ENCODE measurements at regions not wholly inside any gene's neighbourhood (a gene's known extent, or its start where the extent isn't known, plus 50 kb on each side); places are given as distances from the start of the nearest gene placed in this dataset.

GRCh38 chr2:181771356-181771755 lies 91.0 kb upstream of the NEUROD1 start:
- no peak overlapping the region for H3K27ac ChIP-seq (ENCODE audit: low read depth, low read length)
- no peak overlapping the region for H3K4me3 ChIP-seq (ENCODE audit: low read length)
- no peak overlapping the region for H3K9ac ChIP-seq (ENCODE audit: low read depth, low read length)
- H3K4me1 ChIP-seq (ENCODE audit: insufficient read depth, low read length): no peaks in the 10 kb centered on the region
- H3K27me3 ChIP-seq (ENCODE audit: insufficient read depth, low read length): no peaks in the 10 kb centered on the region
- WGBS: 93% methylated on average over 2 of the region's 2 CpGs
- H3K9me3 ChIP-seq (ENCODE audit: insufficient read depth, low read depth, low read length): no peaks in the 10 kb centered on the region
- H3K36me3 ChIP-seq (ENCODE audit: insufficient read depth, low read length): no peaks in the 10 kb centered on the region

- no peaks in the 10 kb centered on the region for H3K27me3 ChIP-seq (ENCODE audit: insufficient read depth, low read length)
- H3K36me3 ChIP-seq (ENCODE audit: insufficient read depth, low read length): no peaks in the 10 kb centered on the region
- no peaks in the 10 kb centered on the region for H3K9me3 ChIP-seq (ENCODE audit: insufficient read depth, low read depth, low read length)
- H3K27ac ChIP-seq (ENCODE audit: low read depth, low read length): no peak overlapping the region
- no peak overlapping the region for H3K9ac ChIP-seq (ENCODE audit: low read depth, low read length)
- no peaks in the 10 kb centered on the region for H3K4me1 ChIP-seq (ENCODE audit: insufficient read depth, low read length)
- H3K4me3 ChIP-seq (ENCODE audit: low read length): no peak overlapping the region
- WGBS: 90% methylated on average over 4 of the region's 4 CpGs
Measured at GRCh38 chr2:181772334-181772733, 92.0 kb upstream of the NEUROD1 start.

- no peaks in the 10 kb centered on the region for H3K36me3 ChIP-seq (ENCODE audit: insufficient read depth, low read length)
- no peak overlapping the region for H3K27ac ChIP-seq (ENCODE audit: low read depth, low read length)
- WGBS: 88% methylated on average over 1 of the region's 1 CpG
Measured at GRCh38 chr2:181772777-181773176, 92.5 kb upstream of the NEUROD1 start.

GRCh38 chr2:181774685-181775084 lies 94.4 kb upstream of the NEUROD1 start:
- H3K9ac ChIP-seq (ENCODE audit: low read depth, low read length): no peak overlapping the region
- WGBS: 95% methylated on average over 3 of the region's 4 CpGs
- H3K27ac ChIP-seq (ENCODE audit: low read depth, low read length): no peak overlapping the region
- H3K36me3 ChIP-seq (ENCODE audit: insufficient read depth, low read length): no peaks in the 10 kb centered on the region
- H3K27me3 ChIP-seq (ENCODE audit: insufficient read depth, low read length): no peaks in the 10 kb centered on the region
- H3K4me1 ChIP-seq (ENCODE audit: insufficient read depth, low read length): peaks cover under 1% of the 10 kb centered on the region; the same call in 1 of the 2 replicates
- H3K9me3 ChIP-seq (ENCODE audit: insufficient read depth, low read depth, low read length): no peaks in the 10 kb centered on the region
- H3K4me3 ChIP-seq (ENCODE audit: low read length): no peak overlapping the region

More at GRCh38 chr2:181772777-181773176, 92.5 kb upstream of the NEUROD1 start:
- H3K4me3 ChIP-seq (ENCODE audit: low read length): no peak overlapping the region
- H3K9ac ChIP-seq (ENCODE audit: low read depth, low read length): no peak overlapping the region
- no peaks in the 10 kb centered on the region for H3K4me1 ChIP-seq (ENCODE audit: insufficient read depth, low read length)
- H3K9me3 ChIP-seq (ENCODE audit: insufficient read depth, low read depth, low read length): no peaks in the 10 kb centered on the region
- no peaks in the 10 kb centered on the region for H3K27me3 ChIP-seq (ENCODE audit: insufficient read depth, low read length)

DNA sequence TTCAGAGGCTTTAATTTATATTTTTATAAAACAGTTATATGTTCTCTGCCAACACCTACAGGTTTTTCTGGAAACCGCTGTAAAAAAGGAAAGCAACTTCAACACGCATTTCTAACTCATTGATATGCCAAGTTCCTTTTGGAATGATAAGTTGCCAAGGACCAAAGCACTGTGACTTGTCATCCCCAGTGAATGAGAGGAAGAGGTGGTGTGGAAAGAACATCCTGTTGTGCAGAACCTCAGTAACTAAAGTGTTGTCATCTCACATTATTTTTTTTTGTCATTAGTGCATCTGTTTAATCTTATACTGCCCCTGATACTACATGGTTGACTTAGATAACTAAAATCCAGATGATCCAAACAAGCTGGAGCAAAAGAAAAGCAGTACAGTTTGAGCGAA lies 96.0 kb upstream of the NEUROD1 start:
- peaks cover 13% of the 10 kb centered on the region; the same call in 1 of the 2 replicates for H3K4me1 ChIP-seq (ENCODE audit: insufficient read depth, low read length)
- H3K27ac ChIP-seq (ENCODE audit: low read depth, low read length): no peak overlapping the region
- H3K27me3 ChIP-seq (ENCODE audit: insufficient read depth, low read length): no peaks in the 10 kb centered on the region
- H3K9me3 ChIP-seq (ENCODE audit: insufficient read depth, low read depth, low read length): no peaks in the 10 kb centered on the region
- H3K36me3 ChIP-seq (ENCODE audit: insufficient read depth, low read length): no peaks in the 10 kb centered on the region
- no peak overlapping the region for H3K9ac ChIP-seq (ENCODE audit: low read depth, low read length)
- WGBS: 85% methylated on average over 3 of the region's 3 CpGs
- H3K4me3 ChIP-seq (ENCODE audit: low read length): no peak overlapping the region

DNA sequence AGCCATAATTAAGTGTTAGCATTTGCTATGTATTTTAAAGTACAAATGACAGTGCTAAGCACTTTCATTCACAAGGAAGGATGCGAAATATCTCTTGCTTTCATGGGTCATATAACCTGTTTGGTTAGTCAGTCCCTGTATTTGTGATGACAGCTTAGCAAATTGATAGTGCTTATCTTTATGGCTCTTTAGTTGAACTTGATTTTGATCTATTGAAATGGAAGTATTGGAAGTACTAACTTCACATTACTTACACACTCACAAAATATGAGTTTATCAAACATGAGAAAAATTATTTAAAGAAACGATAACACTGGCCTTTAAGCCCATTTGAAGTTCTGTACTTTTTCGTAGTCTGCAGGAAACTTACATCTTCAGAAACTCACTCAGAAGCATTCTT lies 97.4 kb upstream of the NEUROD1 start:
- 94% methylated on average over 3 of the region's 3 CpGs for WGBS
- no peaks in the 10 kb centered on the region for H3K9me3 ChIP-seq (ENCODE audit: insufficient read depth, low read depth, low read length)
- no peak overlapping the region for H3K4me3 ChIP-seq (ENCODE audit: low read length)
- H3K36me3 ChIP-seq (ENCODE audit: insufficient read depth, low read length): no peaks in the 10 kb centered on the region
- peaks cover 13% of the 10 kb centered on the region; the same call in 1 of the 2 replicates for H3K4me1 ChIP-seq (ENCODE audit: insufficient read depth, low read length)
- H3K27me3 ChIP-seq (ENCODE audit: insufficient read depth, low read length): no peaks in the 10 kb centered on the region
- no peak overlapping the region for H3K27ac ChIP-seq (ENCODE audit: low read depth, low read length)
- no peak overlapping the region for H3K9ac ChIP-seq (ENCODE audit: low read depth, low read length)

GRCh38 chr2:181778621-181779201 lies 98.4 kb upstream of the NEUROD1 start:
- Histone ChIP-seq H3K9me3 (ENCODE audit: insufficient read depth, low read depth, low read length) (no peaks in the 10 kb centered on the region), H3K36me3 (ENCODE audit: insufficient read depth, low read length) (no peaks in the 10 kb centered on the region), H3K9ac (ENCODE audit: low read depth, low read length) (no peak overlapping the region), H3K4me3 (ENCODE audit: low read length) (no peak overlapping the region), H3K4me1 (ENCODE audit: insufficient read depth, low read length) (peaks cover 13% of the 10 kb centered on the region; the same call in 1 of the 2 replicates), H3K27ac (ENCODE audit: low read depth, low read length) (no peak overlapping the region), H3K27me3 (ENCODE audit: insufficient read depth, low read length) (no peaks in the 10 kb centered on the region)
- 74% methylated on average over 2 of the region's 2 CpGs for WGBS

DNA sequence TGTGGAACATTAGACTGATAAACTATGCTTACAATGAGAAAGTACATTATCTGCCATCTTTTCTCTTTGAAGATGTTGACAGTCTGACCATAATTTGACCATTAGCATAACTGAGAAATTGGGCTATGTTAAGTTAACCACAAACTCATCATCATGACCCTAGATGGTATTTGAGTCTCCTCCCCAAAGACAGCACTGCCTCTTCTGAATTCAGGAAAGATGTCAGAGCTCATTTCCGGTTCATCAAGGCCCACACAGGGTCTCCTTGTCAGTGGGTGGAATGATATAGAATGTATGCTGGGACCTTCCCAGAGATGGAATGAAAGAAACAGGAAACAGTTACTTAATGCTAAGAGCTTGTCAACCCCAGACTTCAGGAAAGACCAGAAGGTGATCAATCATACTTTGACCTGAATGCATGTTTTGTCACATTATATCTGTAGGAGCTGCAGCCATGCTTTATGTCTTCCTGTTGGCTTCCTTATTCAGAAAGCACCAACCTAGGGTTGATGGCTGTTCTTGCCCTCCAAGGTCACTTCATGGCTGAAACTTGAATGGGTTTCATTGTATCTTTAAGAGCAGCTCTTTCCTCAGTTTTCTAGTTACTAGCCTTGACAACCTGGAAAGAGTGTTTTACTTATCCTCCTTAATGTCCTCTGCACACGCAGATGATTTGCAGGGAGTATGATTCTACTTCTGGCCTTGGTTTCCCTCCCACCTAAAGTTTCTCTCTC lies 99.1 kb upstream of the NEUROD1 start:
- H3K4me1 ChIP-seq (ENCODE audit: insufficient read depth, low read length): peaks cover 13% of the 10 kb centered on the region; the same call in 1 of the 2 replicates
- no peak overlapping the region for H3K4me3 ChIP-seq (ENCODE audit: low read length)
- WGBS: 98% methylated on average over 2 of the region's 2 CpGs
- no peaks in the 10 kb centered on the region for H3K9me3 ChIP-seq (ENCODE audit: insufficient read depth, low read depth, low read length)
- H3K9ac ChIP-seq (ENCODE audit: low read depth, low read length): no peak overlapping the region
- H3K27ac ChIP-seq (ENCODE audit: low read depth, low read length): no peak overlapping the region
- H3K36me3 ChIP-seq (ENCODE audit: insufficient read depth, low read length): no peaks in the 10 kb centered on the region
- no peaks in the 10 kb centered on the region for H3K27me3 ChIP-seq (ENCODE audit: insufficient read depth, low read length)

GRCh38 chr2:181780047-181780651 lies 99.8 kb upstream of the NEUROD1 start:
- Histone ChIP-seq H3K4me1 (ENCODE audit: insufficient read depth, low read length) (peaks cover 13% of the 10 kb centered on the region; the same call in 1 of the 2 replicates), H3K27me3 (ENCODE audit: insufficient read depth, low read length) (no peaks in the 10 kb centered on the region), H3K9ac (ENCODE audit: low read depth, low read length) (no peak overlapping the region; the same call in 1 of the 2 replicates), H3K9me3 (ENCODE audit: insufficient read depth, low read depth, low read length) (no peaks in the 10 kb centered on the region), H3K27ac (ENCODE audit: low read depth, low read length) (0 out of 2 replicates have a peak overlapping the region, but pooled peaks have one; percentile 1), H3K4me3 (ENCODE audit: low read length) (no peak overlapping the region), H3K36me3 (ENCODE audit: insufficient read depth, low read length) (no peaks in the 10 kb centered on the region)
- 86% methylated on average over 1 of the region's 1 CpG for WGBS

DNA sequence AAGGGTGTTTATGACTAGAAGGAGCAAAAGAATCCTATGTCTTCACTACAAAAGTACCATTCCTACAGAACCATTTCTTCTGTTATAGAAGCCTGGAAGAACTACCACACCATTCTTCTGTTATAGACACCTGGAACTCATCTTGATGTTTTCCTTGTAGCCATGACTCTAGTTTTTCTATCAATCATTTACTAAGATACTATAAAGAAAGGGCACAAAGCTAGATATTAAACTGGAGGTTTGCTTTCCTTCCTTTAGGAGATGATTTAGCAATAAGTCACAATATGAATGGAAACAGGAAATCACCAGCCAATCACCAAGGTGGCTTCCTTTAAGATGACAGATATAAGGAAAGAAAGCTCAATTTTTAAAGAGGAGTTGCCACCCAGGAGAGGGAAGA lies 100.3 kb upstream of the NEUROD1 start:
- Histone ChIP-seq H3K27ac (ENCODE audit: low read depth, low read length) (0 out of 2 replicates have a peak overlapping the region, but pooled peaks have one; percentile 1), H3K27me3 (ENCODE audit: insufficient read depth, low read length) (no peaks in the 10 kb centered on the region), H3K9me3 (ENCODE audit: insufficient read depth, low read depth, low read length) (no peaks in the 10 kb centered on the region), H3K9ac (ENCODE audit: low read depth, low read length) (no peak overlapping the region; the same call in 1 of the 2 replicates), H3K4me1 (ENCODE audit: insufficient read depth, low read length) (peaks cover 13% of the 10 kb centered on the region; the same call in 1 of the 2 replicates), H3K4me3 (ENCODE audit: low read length) (no peak overlapping the region), H3K36me3 (ENCODE audit: insufficient read depth, low read length) (no peaks in the 10 kb centered on the region)

GRCh38 chr2:181781078-181781786 lies 100.9 kb upstream of the NEUROD1 start:
- Histone ChIP-seq H3K9me3 (ENCODE audit: insufficient read depth, low read depth, low read length) (no peaks in the 10 kb centered on the region), H3K27me3 (ENCODE audit: insufficient read depth, low read length) (no peaks in the 10 kb centered on the region), H3K36me3 (ENCODE audit: insufficient read depth, low read length) (no peaks in the 10 kb centered on the region), H3K4me1 (ENCODE audit: insufficient read depth, low read length) (peaks cover 13% of the 10 kb centered on the region; the same call in 1 of the 2 replicates), H3K27ac (ENCODE audit: low read depth, low read length) (no peak overlapping the region), H3K4me3 (ENCODE audit: low read length) (no peak overlapping the region), H3K9ac (ENCODE audit: low read depth, low read length) (no peak overlapping the region)

Data from HUES64 (cell line).